Calu3 (cell line): ENCODE measurements at regions not wholly inside any gene's neighbourhood (a gene's known extent, or its start where the extent isn't known, plus 50 kb on each side); places are given as distances from the start of the nearest gene placed in this dataset.

Experiments
- BruUV-seq: library from RNA; stranded (reverse); fragments of 400-500 nt; replicated peaks from 2 replicates; lab custom pipeline; 2021; lab: Mats Ljungman, UMichigan
- CTCF ChIA-PET: fragments of 300-600 bp; sonication (Branson Sonifier 250); formaldehyde crosslinking; loops from one replicate; lab custom pipeline; 2022; ENCODE audit warnings: antibody characterized with exemption; lab: Charles Lee
- DNase-seq: peaks from one replicate; pipeline ENCODE4 v3.0.0; 2022
- H3K27ac Mint-ChIP-seq: one replicate; pipeline ENCODE4 v1.8.0; 2022; ENCODE audit warnings: mixed read lengths; ENCODE audit not compliant: unreplicated experiment
- H3K27me3 Mint-ChIP-seq: one replicate; pipeline ENCODE4 v1.8.0; 2022; ENCODE audit warnings: mixed read lengths; ENCODE audit not compliant: unreplicated experiment
- H3K36me3 Mint-ChIP-seq: one replicate; pipeline ENCODE4 v1.8.0; 2022; ENCODE audit warnings: mild to moderate bottlenecking, moderate library complexity, mixed read lengths; ENCODE audit not compliant: insufficient read depth, unreplicated experiment
- H3K4me1 Mint-ChIP-seq: one replicate; pipeline ENCODE4 v1.8.0; 2022; ENCODE audit warnings: mild to moderate bottlenecking, low read depth, mixed read lengths; ENCODE audit not compliant: unreplicated experiment
- H3K4me3 Mint-ChIP-seq: one replicate; pipeline ENCODE4 v1.8.0; 2022; ENCODE audit warnings: mild to moderate bottlenecking, low read depth, moderate library complexity, mixed read lengths; ENCODE audit not compliant: unreplicated experiment
- H3K9me3 Mint-ChIP-seq: one replicate; pipeline ENCODE4 v1.8.0; 2022; ENCODE audit warnings: low read depth, mixed read lengths; ENCODE audit not compliant: unreplicated experiment
- intact Hi-C: fragments of 100-400 bp; cut with micrococcal nuclease; formaldehyde crosslinking; loops from one replicate; pipeline ENCODE4 v1.10.0; 2022; ENCODE audit not compliant: unreplicated experiment
- TF ChIP-seq, protein P1 (sequence below): fragments of 200-600 bp; IDR thresholded peaks from one replicate; pipeline ENCODE4 v1.8.0; 2022; ENCODE audit warnings: antibody characterized with exemption; ENCODE audit not compliant: unreplicated experiment

DNA sequence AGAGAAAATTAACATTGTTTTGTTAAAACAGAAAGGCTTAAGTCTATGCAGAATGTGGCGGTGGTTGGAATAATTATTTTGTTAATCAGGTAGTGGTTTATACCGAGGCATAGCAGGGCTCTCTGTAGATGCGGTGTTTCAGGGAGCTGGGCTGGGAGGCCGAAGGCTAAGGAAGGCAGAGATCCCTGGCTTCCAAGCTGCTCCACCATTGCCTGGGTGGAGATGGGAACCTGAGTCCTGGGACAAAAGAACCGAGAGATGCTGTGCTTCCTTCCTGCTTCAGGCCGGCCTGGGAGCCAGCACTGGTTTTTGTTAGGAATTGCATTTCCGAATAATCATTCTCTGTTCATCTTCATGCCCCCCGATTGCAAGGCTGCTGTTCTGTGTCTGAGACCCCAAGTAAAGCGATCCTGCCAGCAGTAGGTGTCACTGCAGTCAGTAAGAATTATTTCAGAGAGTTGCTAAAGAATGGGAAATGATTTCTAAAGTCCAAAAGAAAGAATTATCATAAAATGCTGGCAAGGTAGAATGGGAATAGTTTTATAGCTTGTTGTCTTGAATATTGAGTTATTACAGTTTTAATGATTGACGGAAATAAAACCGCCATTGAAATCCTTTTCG is 824.9 kb downstream of the GALR1 start:
- CTCF ChIA-PET, result interaction anchor here (0.5 to 0.8 kb wide), 2 partner anchors 16 to 27 kb away, joined by 3 read pairs; no protein-coding TSS in a partner anchor
- DNase-seq, result no peak
- H3K9me3 Mint-ChIP-seq, result peaks cover 27% of the 10 kb centered on the region
- H3K27ac Mint-ChIP-seq, result no peak overlapping the region
- intact Hi-C loops, result loop anchor here (10.0 kb wide), 1 partner anchor 70 kb away; no protein-coding TSS in a partner anchor
- no peak overlapping the region for H3K4me3 Mint-ChIP-seq
- no peaks in the 10 kb centered on the region for H3K36me3 Mint-ChIP-seq
- no peaks in the 10 kb centered on the region for H3K27me3 Mint-ChIP-seq
- TF ChIP-seq, protein P1, sequence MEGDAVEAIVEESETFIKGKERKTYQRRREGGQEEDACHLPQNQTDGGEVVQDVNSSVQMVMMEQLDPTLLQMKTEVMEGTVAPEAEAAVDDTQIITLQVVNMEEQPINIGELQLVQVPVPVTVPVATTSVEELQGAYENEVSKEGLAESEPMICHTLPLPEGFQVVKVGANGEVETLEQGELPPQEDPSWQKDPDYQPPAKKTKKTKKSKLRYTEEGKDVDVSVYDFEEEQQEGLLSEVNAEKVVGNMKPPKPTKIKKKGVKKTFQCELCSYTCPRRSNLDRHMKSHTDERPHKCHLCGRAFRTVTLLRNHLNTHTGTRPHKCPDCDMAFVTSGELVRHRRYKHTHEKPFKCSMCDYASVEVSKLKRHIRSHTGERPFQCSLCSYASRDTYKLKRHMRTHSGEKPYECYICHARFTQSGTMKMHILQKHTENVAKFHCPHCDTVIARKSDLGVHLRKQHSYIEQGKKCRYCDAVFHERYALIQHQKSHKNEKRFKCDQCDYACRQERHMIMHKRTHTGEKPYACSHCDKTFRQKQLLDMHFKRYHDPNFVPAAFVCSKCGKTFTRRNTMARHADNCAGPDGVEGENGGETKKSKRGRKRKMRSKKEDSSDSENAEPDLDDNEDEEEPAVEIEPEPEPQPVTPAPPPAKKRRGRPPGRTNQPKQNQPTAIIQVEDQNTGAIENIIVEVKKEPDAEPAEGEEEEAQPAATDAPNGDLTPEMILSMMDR, result peak; percentile 24
- no TSS peak for BruUV-seq
- H3K4me1 Mint-ChIP-seq, result no peaks in the 10 kb centered on the region

DNA sequence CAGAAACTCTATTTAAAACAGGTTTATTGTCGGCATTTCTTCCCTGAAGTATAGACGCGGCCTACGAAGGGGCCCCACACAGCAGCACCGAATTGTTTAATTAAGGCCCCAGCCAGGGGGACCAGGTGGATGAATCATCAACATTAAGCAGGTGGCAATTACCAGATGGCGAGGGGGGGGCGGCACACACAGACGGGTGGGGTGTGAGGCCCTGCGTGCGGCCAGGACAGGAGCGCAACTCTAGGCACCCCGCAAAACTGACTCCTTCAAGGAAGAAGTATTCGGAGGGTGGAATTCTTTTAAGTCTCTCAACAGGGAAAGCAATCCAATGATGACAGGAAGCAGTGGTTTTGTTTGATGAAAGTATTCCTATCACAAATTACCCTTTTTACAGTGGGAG is 830.4 kb downstream of the GALR1 start:
- Mint-ChIP-seq H3K27ac (no peak overlapping the region), H3K4me3 (no peak overlapping the region), H3K9me3 (peaks cover 26% of the 10 kb centered on the region), H3K27me3 (no peaks in the 10 kb centered on the region), H3K4me1 (no peaks in the 10 kb centered on the region), H3K36me3 (no peaks in the 10 kb centered on the region)
- TF ChIP-seq, protein P1, result no peak
- DNase-seq, result no peak
- CTCF ChIA-PET, result no interaction called here
- BruUV-seq, result no TSS peak
- intact Hi-C loops, result no loop called here

DNA sequence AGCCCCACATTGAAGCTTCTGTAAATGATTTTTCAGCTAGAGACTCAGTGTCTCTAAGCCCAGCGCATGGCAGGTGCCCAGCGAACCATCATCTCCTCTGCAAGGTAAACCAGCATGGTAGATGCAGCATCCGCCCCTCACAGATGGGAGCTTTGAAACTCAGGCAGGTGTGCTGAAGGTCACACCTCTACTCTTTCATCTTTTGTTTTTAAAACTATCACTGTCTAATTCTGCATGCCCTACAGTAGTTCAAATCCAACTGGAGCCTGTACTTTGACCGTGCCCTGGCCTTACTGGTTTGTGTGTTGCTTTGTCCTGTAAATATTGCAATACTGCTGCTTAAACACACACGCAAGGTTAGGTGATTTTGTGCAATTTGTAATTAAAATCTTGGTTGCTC is 831.1 kb downstream of the GALR1 start:
- no peak overlapping the region for H3K27ac Mint-ChIP-seq
- BruUV-seq, result no TSS peak

DNA sequence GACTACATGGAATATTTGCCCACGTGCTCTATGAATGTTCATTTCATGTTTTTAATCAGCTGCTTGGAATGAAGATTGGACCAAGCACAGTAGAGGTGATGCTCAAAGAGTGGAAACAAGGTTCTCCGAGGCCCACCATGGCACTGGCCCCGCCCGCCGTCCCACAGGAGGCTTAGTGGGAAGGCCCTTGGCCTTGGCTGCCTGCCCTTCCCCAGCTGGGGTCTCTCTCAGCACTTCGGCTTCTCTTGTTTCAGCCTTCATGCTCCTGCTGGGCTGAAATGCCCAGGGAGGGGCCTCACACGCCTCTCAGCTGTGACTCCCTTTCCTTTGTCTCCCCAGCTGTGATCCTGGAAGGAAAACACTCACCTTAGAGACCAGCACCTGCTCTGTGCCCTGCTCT is 833.2 kb downstream of the GALR1 start:
- no TSS peak for BruUV-seq
- no peaks in the 10 kb centered on the region for H3K36me3 Mint-ChIP-seq
- no peak for DNase-seq
- no peaks in the 10 kb centered on the region for H3K27me3 Mint-ChIP-seq
- CTCF ChIA-PET, result no interaction called here
- no peak overlapping the region for H3K27ac Mint-ChIP-seq
- H3K4me3 Mint-ChIP-seq, result no peak overlapping the region
- H3K4me1 Mint-ChIP-seq, result no peaks in the 10 kb centered on the region
- TF ChIP-seq, protein P1, result no peak
- intact Hi-C loops, result no loop called here
- peaks cover 32% of the 10 kb centered on the region for H3K9me3 Mint-ChIP-seq

More for the DNA sequence above, 831.1 kb downstream of the GALR1 start:
- H3K36me3 Mint-ChIP-seq, result no peaks in the 10 kb centered on the region
- no peaks in the 10 kb centered on the region for H3K27me3 Mint-ChIP-seq
- intact Hi-C loops, result no loop called here
- peaks cover 29% of the 10 kb centered on the region for H3K9me3 Mint-ChIP-seq
- no peak overlapping the region for H3K4me3 Mint-ChIP-seq
- H3K4me1 Mint-ChIP-seq, result no peaks in the 10 kb centered on the region
- no peak for DNase-seq
- CTCF ChIA-PET, result no interaction called here
- TF ChIP-seq, protein P1, result no peak
